ENCODE measurements at regions not wholly inside any gene's neighbourhood (a gene's known extent, or its start where the extent isn't known, plus 50 kb on each side); places are given as distances from the start of the nearest gene placed in this dataset.

DNA sequence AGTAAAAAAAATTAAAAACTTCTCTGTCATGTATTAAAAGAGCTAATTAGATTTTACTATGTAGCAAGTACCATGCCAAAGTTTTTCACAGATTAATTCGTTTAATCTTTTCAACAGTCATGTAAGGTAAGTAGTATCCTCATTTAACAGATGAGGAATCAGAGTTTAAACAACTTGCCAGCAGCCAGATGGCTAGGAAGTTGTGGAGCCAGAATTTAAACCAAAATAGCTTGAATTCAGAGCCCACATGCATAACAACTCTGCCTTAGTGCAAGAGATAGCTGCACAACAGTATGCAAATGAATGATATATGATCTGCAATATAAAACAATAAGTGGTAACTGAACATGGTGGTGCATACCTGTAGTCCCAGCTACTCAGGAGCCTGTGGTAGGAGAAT is 75.3 kb downstream of the NAP1L3 start:
- no peak for DNase-seq (ENCODE audit: low spot score)

DNA sequence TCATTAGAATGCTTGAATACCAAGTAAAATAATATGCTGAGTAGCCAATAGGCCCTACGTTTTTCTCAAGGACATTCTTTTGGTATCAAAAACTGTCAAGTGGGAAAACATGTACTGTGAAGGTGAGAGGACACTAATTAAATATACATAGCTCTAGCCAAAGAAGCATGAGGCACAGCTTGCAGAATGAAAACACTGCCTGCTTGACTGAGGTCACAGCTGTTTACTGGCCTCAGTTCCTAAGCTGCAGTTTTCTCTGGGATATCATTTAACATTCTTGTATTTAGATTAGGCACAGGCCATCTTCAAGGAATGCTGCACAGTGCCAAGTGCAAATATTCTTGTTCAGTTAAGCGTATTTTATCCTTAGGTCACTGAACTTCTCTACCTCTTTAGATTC is 78.6 kb downstream of the NAP1L3 start:
- no peak for DNase-seq (ENCODE audit: low spot score)

DNA sequence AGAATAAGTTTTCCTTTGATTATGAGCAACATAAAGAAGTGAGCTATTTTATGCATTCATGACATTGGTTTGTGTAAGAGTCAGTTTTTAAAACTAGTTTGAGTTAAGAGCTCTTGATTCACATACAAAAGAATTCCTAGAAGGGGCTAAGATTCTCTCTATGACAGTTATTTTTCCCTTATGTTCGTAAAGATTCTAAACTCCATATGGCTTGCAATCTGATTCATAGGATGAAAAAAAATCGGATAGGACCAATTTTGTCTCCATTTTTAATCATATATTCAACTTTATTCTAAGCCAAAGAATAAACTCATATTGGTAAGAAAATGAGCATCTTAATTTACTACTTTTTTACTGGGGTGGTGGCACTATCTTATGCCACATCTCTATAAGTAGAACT is 79.4 kb downstream of the NAP1L3 start:
- DNase-seq (ENCODE audit: low spot score): no peak

- peak; percentile 46 for DNase-seq (ENCODE audit: low spot score)
Measured at GRCh38 chrX:93591398-93591797, 82.0 kb downstream of the NAP1L3 start.

DNA sequence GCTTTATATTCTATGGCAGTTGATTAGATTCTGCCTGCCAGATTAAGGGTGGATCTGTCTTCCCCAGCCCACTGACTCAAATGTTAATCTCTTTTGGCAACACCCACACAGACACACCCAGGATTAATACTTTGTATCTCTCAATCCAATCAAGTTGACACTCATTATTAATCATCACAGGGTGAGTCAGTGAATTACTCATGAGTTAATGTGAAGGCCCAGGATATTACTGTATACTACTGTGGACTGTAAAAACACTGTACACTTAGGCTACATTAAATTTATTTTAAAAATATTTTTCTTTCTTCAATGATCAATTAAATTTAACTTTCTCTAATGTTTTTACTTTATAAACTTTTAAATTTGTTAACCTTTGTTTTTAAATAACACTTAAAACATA is 87.7 kb downstream of the NAP1L3 start:
- DNase-seq (ENCODE audit: low spot score): no peak

DNA sequence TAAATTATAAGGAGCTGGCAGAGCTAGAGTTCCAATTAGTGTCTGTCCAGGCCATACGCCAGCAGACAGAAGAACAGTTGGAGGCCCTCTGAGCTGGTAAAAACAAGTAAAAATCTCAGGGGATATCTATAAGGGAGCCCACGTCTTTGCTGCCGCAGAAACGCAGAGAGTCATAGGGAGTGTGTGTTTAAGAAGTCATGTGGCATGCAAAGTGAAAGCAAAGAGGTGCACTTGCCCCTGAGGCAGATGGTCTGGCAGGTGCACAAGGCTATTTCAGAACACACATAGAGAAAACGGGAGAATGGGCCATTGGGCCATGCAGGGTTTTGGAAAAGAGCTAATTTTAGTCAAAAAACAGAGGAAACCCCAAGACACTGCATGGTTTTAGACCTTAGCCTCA is 92.7 kb downstream of the NAP1L3 start:
- no peak for DNase-seq (ENCODE audit: low spot score)

DNA sequence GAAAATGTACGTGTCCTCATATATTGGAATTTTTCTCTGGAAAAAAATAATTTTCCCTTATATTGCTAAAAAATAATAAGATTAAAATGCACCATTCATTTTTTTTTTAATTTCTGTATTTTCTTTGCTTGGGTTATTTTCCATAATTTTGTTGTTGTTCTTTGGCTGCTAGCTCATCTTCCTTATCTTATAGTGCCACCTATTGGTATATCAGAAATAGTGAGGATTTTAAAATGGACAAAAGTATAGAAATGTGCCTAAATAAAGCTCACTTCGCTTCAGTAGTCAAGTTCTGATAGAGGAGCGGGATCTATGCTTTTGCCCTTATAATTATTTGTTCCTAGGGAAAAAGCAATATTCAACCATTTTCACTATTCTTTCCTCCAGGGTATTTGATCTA is 134.8 kb downstream of the NAP1L3 start:
- DNase-seq (ENCODE audit: low spot score): peak; percentile 2

GRCh38 chrX:93528917-93529316 is 144.5 kb downstream of the NAP1L3 start:
- no peak for DNase-seq (ENCODE audit: low spot score)

Data from pons (tissue), 1 donor.